GM12865 (cell line): ENCODE measurements at regions not wholly inside any gene's neighbourhood (a gene's known extent, or its start where the extent isn't known, plus 50 kb on each side); places are given as distances from the start of the nearest gene placed in this dataset.

Experiments
- DNase-seq: peaks from one replicate; pipeline ENCODE4 v3.0.0; 2010; ENCODE audit warnings: low read depth
- H3K4me3 ChIP-seq: 2 replicates; pipeline ENCODE4 v1.5.1; 2011; ENCODE audit warnings: mild to moderate bottlenecking, low read depth, low read length, control low read depth
- TF ChIP-seq, protein P1 (sequence below): IDR thresholded peaks from 2 replicates; pipeline ENCODE4 v1.5.1; 2011; ENCODE audit warnings: low read length, control low read depth, low read depth, inconsistent platforms; ENCODE audit not compliant: insufficient read depth; ENCODE audit errors: missing control alignments

DNA sequence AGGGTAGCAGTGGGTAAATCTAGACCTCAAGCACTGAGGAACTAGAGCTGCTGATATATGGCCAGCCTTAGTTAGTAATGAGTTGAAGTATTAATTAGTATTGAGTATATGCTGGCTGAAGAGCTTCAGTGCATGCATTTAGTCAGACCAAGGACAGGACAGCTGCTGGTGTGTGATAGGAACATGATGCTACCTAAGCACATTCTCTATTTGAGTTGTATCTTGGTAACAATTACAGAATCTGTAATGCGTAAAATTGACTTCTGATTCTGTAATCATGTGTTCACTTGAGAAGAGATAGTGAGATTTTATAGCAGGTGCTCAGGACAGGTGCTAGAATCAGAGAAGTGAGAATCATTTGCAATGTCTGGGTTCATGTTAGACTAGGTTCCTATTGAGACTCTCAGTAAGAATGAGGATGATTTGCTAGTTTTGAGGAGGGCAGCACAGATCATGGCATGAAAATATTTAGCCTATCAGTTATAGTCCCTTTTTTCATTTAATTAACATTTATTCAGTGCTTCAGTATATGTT lies 369.4 kb upstream of the HS3ST5 start:
- no peak overlapping the region for H3K4me3 ChIP-seq
- DNase-seq = peak; percentile 38
- TF ChIP-seq, protein P1, sequence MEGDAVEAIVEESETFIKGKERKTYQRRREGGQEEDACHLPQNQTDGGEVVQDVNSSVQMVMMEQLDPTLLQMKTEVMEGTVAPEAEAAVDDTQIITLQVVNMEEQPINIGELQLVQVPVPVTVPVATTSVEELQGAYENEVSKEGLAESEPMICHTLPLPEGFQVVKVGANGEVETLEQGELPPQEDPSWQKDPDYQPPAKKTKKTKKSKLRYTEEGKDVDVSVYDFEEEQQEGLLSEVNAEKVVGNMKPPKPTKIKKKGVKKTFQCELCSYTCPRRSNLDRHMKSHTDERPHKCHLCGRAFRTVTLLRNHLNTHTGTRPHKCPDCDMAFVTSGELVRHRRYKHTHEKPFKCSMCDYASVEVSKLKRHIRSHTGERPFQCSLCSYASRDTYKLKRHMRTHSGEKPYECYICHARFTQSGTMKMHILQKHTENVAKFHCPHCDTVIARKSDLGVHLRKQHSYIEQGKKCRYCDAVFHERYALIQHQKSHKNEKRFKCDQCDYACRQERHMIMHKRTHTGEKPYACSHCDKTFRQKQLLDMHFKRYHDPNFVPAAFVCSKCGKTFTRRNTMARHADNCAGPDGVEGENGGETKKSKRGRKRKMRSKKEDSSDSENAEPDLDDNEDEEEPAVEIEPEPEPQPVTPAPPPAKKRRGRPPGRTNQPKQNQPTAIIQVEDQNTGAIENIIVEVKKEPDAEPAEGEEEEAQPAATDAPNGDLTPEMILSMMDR = no peak

DNA sequence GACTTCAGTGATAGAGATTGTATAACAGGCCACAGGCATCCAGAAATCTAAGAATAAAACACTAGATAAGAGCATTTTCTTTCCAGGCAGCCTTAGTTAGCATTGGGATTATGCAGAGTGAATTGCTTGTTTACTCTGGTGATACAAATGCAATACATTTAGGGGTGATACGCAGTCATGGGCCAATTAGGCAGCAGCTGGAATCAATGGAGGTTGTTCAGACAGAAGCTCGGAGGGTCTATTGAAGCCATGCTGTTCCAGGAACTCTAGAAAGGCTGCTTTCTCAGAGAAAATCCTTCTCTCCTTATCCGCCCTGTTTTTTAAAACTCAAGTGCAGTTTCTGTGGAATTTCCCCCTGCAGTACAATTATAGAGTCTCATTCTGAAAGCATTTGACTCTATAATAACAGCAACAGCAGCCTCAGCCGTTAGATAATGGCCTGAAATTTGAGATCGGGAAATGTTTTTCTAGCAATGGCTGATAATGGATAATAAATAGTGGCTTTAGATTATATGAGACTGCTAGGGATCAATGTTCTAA lies 364.3 kb upstream of the HS3ST5 start:
- H3K4me3 ChIP-seq = no peak overlapping the region
- DNase-seq = no peak
- TF ChIP-seq, protein P1 = no peak

DNA sequence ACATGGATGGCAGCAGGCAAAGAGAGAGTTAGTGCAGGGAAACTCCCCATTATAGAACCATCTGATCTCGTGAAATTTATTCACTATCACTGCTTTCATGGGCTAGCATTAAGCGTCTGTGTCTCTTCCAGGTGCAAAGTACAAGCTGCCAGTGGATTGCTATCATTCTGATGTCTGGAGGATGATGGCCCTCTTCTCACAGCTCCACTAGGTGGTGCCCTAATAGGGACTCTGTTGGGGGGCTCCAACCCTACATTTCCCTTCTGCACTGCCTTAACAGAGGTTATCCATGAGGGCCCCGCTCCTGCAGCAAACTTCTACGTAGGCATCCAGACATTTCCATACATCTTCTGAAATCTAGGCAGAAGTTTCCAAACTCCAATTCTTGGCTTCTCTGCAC lies 347.8 kb upstream of the HS3ST5 start:
- TF ChIP-seq, protein P1 = peak; percentile 28
- no peak for DNase-seq
- H3K4me3 ChIP-seq = no peak overlapping the region

DNA sequence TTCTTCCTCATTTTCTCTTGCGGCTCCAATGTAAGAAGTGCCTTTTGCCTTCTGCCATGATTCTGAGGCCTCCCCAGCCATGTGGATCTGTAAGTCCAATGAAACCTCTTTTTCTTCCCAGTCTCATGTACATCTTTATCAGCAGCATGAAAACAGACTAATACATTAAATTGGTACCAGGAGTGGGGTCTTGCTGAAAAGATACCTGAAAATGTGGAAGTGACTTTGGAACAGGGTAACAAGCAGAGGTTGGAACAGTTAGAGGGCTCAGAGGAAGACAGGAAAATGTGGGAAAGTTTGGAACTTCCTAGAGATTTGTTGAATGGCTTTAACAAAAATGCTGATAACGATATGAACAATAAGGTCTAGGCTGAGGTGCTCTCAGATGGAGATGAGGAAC lies 316.7 kb upstream of the HS3ST5 start:
- TF ChIP-seq, protein P1 = no peak
- no peak for DNase-seq
- H3K4me3 ChIP-seq = no peak overlapping the region

GRCh38 chr6:114651611-114652010 lies 308.8 kb upstream of the HS3ST5 start:
- H3K4me3 ChIP-seq = no peak overlapping the region
- TF ChIP-seq, protein P1 = no peak
- no peak for DNase-seq

- TF ChIP-seq, protein P1 = no peak
- no peak overlapping the region for H3K4me3 ChIP-seq
- DNase-seq = no peak
These were observed 308.1 kb upstream of the HS3ST5 start for GRCh38 chr6:114650891-114651290.

GRCh38 chr6:114649298-114649697 lies 306.5 kb upstream of the HS3ST5 start:
- TF ChIP-seq, protein P1 = no peak
- no peak for DNase-seq
- no peak overlapping the region for H3K4me3 ChIP-seq
